ENCODE measurements at regions not wholly inside any gene's neighbourhood (a gene's known extent, or its start where the extent isn't known, plus 50 kb on each side); places are given as distances from the start of the nearest gene placed in this dataset.

DNA sequence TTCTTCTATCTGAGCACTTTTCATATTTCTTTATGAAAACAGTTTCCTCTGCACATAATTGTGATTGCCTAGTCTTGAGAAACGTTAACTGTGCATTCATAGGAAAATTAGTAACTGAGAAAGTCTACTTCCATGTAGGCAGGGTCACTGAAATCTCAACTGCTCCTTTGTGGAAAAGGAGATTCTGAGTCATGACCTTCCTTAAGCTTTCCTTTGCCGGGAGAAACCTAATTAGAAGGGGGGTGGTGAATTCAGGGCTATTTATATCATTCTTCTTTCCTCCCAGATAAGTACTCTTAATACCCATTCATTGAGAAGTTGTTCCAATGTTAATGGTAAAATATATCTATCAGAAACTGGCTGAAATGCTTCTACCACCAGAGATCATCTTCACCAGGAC, 751.0 kb upstream of the TMEM132C start:
- TF ChIP-seq POLR2A (IDR thresholded peaks at IDR 0.05): no peak
- TF ChIP-seq, protein P1, sequence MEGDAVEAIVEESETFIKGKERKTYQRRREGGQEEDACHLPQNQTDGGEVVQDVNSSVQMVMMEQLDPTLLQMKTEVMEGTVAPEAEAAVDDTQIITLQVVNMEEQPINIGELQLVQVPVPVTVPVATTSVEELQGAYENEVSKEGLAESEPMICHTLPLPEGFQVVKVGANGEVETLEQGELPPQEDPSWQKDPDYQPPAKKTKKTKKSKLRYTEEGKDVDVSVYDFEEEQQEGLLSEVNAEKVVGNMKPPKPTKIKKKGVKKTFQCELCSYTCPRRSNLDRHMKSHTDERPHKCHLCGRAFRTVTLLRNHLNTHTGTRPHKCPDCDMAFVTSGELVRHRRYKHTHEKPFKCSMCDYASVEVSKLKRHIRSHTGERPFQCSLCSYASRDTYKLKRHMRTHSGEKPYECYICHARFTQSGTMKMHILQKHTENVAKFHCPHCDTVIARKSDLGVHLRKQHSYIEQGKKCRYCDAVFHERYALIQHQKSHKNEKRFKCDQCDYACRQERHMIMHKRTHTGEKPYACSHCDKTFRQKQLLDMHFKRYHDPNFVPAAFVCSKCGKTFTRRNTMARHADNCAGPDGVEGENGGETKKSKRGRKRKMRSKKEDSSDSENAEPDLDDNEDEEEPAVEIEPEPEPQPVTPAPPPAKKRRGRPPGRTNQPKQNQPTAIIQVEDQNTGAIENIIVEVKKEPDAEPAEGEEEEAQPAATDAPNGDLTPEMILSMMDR (IDR thresholded peaks at IDR 0.05): no peak
